Activated T-helper 17 cell treated with anti-CD3 and anti-CD28 coated beads, Interleukin-2, amount 50 U/mL, for 72 hours (primary cell): ENCODE measurements at regions not wholly inside any gene's neighbourhood (a gene's known extent, or its start where the extent isn't known, plus 50 kb on each side); places are given as distances from the start of the nearest gene placed in this dataset.
"Not testable (repeated sequence)": the region's sequence is repeated elsewhere in the genome, so short reads cannot be mapped to it uniquely, and the experiment has no call there.

Experiments
- ATAC-seq: fragments of 150-1000 bp; cut with Tn5 transposase; replicated peaks from 2 replicates; pipeline ENCODE4 v1.10.0; 2021; ENCODE audit warnings: mild to moderate bottlenecking, moderate library complexity
- H3K27ac Mint-ChIP-seq: one replicate; pipeline ENCODE4 v1.8.0; 2022; ENCODE audit warnings: mixed read lengths
- H3K27me3 Mint-ChIP-seq: one replicate; pipeline ENCODE4 v1.8.0; 2022; ENCODE audit warnings: mixed read lengths
- H3K36me3 Mint-ChIP-seq: one replicate; pipeline ENCODE4 v1.8.0; 2022; ENCODE audit warnings: low read depth, mild to moderate bottlenecking, mixed read lengths
- H3K4me1 Mint-ChIP-seq: one replicate; pipeline ENCODE4 v1.8.0; 2022; ENCODE audit warnings: mixed read lengths
- H3K4me3 Mint-ChIP-seq: one replicate; pipeline ENCODE4 v1.8.0; 2022; ENCODE audit warnings: mild to moderate bottlenecking, mixed read lengths
- H3K9me3 Mint-ChIP-seq: one replicate; pipeline ENCODE4 v1.8.0; 2022; ENCODE audit warnings: mixed read lengths

DNA sequence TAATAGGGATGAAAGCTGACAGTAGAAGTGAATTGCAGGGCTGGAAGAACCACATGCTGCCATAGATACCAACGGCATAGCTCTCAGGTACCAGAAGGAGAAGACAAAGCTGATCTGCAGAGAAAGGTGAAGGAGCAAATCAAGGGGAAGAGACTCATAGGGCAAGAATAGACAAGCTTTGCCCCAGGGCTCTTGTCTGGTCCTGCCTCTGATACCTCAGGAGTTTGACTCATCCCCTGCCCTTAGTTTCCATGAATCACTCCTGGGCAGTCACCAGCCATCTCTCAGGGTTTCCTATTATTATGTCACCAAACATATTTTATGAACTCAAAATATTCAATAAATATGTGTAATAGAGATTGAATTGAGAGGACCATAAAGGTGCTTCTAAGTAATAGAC, 800.9 kb downstream of the DNAH5 start:
- H3K9me3 Mint-ChIP-seq, result peaks cover 18% of the 10 kb centered on the region
- no peak overlapping the region for H3K27ac Mint-ChIP-seq
- H3K27me3 Mint-ChIP-seq, result no peaks in the 10 kb centered on the region
- no peak overlapping the region for H3K4me3 Mint-ChIP-seq
- no peak for ATAC-seq
- H3K4me1 Mint-ChIP-seq, result no peaks in the 10 kb centered on the region
- H3K36me3 Mint-ChIP-seq, result no peaks in the 10 kb centered on the region

- H3K27ac Mint-ChIP-seq, result no peak overlapping the region
- H3K9me3 Mint-ChIP-seq, result peaks cover 22% of the 10 kb centered on the region
- no peaks in the 10 kb centered on the region for H3K4me1 Mint-ChIP-seq
- no peak for ATAC-seq
- H3K27me3 Mint-ChIP-seq, result no peaks in the 10 kb centered on the region
- no peak overlapping the region for H3K4me3 Mint-ChIP-seq
- no peaks in the 10 kb centered on the region for H3K36me3 Mint-ChIP-seq
Observed at GRCh38 chr5:13143214-13143613, 801.3 kb downstream of the DNAH5 start.

GRCh38 chr5:13133951-13134350, 810.5 kb downstream of the DNAH5 start:
- Mint-ChIP-seq H3K4me3 (no peak overlapping the region), H3K9me3 (peaks cover 19% of the 10 kb centered on the region), H3K36me3 (no peaks in the 10 kb centered on the region), H3K4me1 (no peaks in the 10 kb centered on the region), H3K27me3 (no peaks in the 10 kb centered on the region), H3K27ac (no peak overlapping the region)
- no peak for ATAC-seq

GRCh38 chr5:13115476-13115875, 829.0 kb downstream of the DNAH5 start:
- H3K4me1 Mint-ChIP-seq, result no peaks in the 10 kb centered on the region
- no peaks in the 10 kb centered on the region for H3K27me3 Mint-ChIP-seq
- ATAC-seq, result no peak
- H3K4me3 Mint-ChIP-seq, result no peak overlapping the region
- no peaks in the 10 kb centered on the region for H3K36me3 Mint-ChIP-seq
- H3K27ac Mint-ChIP-seq, result no peak overlapping the region
- peaks cover 22% of the 10 kb centered on the region for H3K9me3 Mint-ChIP-seq

DNA sequence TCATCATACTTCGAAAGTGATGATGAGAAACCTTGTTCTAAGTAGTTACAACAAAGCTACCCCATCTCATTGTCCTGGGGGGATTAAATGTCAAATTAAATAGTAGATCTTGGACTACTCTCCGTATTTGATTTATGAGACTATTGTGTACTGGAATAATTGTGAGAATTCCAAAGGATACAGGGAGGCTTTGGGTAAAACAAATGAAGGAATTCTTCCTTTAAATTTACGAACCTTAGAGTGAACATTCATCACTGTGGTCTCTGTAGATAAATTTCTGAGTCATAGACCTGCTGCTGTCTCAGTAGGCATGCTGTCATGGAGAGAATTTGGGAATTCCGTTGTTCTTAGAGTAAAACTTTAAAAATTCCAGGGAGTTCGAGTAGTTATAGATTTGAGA, 836.2 kb downstream of the DNAH5 start:
- Mint-ChIP-seq H3K4me3 (no peak overlapping the region), H3K27ac (no peak overlapping the region), H3K4me1 (no peaks in the 10 kb centered on the region), H3K36me3 (no peaks in the 10 kb centered on the region), H3K9me3 (peaks cover 22% of the 10 kb centered on the region), H3K27me3 (no peaks in the 10 kb centered on the region)
- ATAC-seq, result no peak

GRCh38 chr5:13107537-13107936, 837.0 kb downstream of the DNAH5 start:
- Mint-ChIP-seq H3K9me3 (peaks cover 22% of the 10 kb centered on the region), H3K27me3 (no peaks in the 10 kb centered on the region), H3K36me3 (no peaks in the 10 kb centered on the region), H3K4me3 (no peak overlapping the region), H3K27ac (no peak overlapping the region), H3K4me1 (no peaks in the 10 kb centered on the region)
- no peak for ATAC-seq

GRCh38 chr5:13081116-13081515, 863.4 kb downstream of the DNAH5 start:
- no peak for ATAC-seq
- no peaks in the 10 kb centered on the region for H3K4me1 Mint-ChIP-seq
- no peaks in the 10 kb centered on the region for H3K27me3 Mint-ChIP-seq
- H3K9me3 Mint-ChIP-seq, result peaks cover 13% of the 10 kb centered on the region
- H3K27ac Mint-ChIP-seq, result no peak overlapping the region
- H3K36me3 Mint-ChIP-seq, result no peaks in the 10 kb centered on the region
- no peak overlapping the region for H3K4me3 Mint-ChIP-seq

GRCh38 chr5:13072936-13073335, 871.6 kb downstream of the DNAH5 start:
- H3K4me3 Mint-ChIP-seq, H3K4me1 Mint-ChIP-seq, ATAC-seq, H3K27ac Mint-ChIP-seq, H3K27me3 Mint-ChIP-seq, H3K36me3 Mint-ChIP-seq: not testable (repeated sequence)
- peaks cover 12% of the 10 kb centered on the region for H3K9me3 Mint-ChIP-seq

DNA sequence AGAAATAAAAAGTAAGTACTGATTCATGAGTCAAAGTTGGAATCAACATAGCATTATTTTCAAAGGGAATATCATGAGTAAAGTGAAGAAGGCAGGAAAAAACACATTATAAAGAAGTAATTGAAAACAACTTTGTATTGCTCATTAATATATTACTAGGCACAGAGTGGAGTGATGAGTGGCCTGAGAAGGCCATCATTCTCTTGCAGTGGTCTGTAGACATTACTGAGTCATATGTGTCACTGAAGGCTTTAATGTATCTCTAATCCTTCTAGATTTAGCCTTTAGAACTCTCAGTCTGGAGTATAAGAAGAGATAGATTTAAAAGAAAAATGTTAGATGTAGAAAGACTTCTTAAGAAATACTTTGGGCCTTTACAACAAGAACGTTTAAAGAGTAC, 881.4 kb downstream of the DNAH5 start:
- no peaks in the 10 kb centered on the region for H3K36me3 Mint-ChIP-seq
- no peaks in the 10 kb centered on the region for H3K4me1 Mint-ChIP-seq
- H3K9me3 Mint-ChIP-seq, result peaks cover 25% of the 10 kb centered on the region
- H3K27ac Mint-ChIP-seq, result no peak overlapping the region
- H3K4me3 Mint-ChIP-seq, result no peak overlapping the region
- H3K27me3 Mint-ChIP-seq, result no peaks in the 10 kb centered on the region
- no peak for ATAC-seq

GRCh38 chr5:13045897-13046551, 898.5 kb downstream of the DNAH5 start:
- Mint-ChIP-seq H3K36me3 (no peaks in the 10 kb centered on the region), H3K4me1 (no peaks in the 10 kb centered on the region), H3K9me3 (peaks cover 24% of the 10 kb centered on the region), H3K27me3 (no peaks in the 10 kb centered on the region), H3K4me3 (no peak overlapping the region), H3K27ac (no peak overlapping the region)
- ATAC-seq, result no peak

DNA sequence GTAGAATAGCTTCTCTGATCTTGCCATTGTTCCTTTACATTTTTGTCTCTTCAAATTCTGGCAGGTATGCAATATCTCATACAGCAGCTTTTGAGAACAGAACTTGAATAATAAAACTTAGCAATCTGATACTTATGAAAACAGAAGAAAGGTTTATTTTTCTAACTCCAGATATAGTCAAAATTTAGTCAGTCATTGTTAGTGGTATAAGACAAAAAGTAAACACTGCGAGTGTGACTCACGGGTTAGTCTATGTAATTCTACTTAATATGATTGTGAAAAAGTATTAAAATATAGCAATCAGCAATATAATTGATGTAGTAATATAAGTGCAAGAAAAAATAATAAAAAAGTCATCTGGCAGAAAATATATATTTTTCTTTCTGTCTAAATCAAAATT, 910.4 kb downstream of the DNAH5 start:
- Mint-ChIP-seq H3K4me1 (no peaks in the 10 kb centered on the region), H3K36me3 (no peaks in the 10 kb centered on the region), H3K4me3 (no peak overlapping the region), H3K9me3 (peaks cover 9% of the 10 kb centered on the region), H3K27me3 (no peaks in the 10 kb centered on the region), H3K27ac (no peak overlapping the region)
- no peak for ATAC-seq

DNA sequence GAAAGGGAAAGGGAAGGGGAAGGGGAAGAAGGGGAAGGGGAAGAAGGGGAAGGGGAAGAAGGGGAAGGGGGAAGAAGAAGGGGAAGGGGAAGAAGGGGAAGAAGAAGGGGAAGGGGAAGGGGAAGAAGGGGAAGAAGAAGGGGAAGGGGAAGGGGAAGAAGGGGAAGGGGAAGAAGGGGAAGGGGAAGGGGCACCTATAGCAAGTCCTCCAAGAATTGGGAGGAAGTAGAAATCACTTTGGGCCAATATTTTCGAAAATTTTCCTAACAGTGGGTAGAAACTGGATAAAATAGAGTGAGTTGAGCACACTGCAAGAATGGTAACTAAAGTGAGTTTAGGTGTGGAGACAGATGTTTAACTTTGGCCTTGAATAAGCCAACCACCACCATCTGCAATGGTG, 915.3 kb downstream of the DNAH5 start:
- Mint-ChIP-seq H3K27me3 (no peaks in the 10 kb centered on the region), H3K4me1 (no peaks in the 10 kb centered on the region), H3K36me3 (no peaks in the 10 kb centered on the region), H3K9me3 (peaks cover 21% of the 10 kb centered on the region), H3K4me3 (no peak overlapping the region), H3K27ac (no peak overlapping the region)
- no peak for ATAC-seq

DNA sequence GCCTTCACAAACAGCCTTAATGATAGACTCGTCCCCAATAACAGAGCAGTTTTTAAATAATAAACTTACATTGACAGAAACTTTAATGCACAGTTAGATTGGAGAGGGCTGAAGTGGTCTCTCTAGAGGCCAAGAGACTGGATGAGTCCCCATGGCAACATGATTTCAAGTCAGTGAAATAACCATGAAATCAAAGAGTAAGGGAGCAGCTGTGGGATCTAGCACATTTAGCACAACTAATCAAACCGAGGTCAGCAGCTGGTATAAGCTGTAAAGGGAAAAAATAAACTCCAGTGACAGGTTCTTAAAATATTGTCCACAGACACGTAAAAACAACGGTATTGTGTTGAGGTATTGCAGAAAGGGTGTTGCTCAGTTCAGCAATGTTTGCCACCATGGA, 916.6 kb downstream of the DNAH5 start:
- Mint-ChIP-seq H3K27me3 (no peaks in the 10 kb centered on the region), H3K36me3 (no peaks in the 10 kb centered on the region), H3K27ac (no peak overlapping the region), H3K4me3 (no peak overlapping the region), H3K9me3 (peaks cover 21% of the 10 kb centered on the region), H3K4me1 (no peaks in the 10 kb centered on the region)
- ATAC-seq, result no peak

DNA sequence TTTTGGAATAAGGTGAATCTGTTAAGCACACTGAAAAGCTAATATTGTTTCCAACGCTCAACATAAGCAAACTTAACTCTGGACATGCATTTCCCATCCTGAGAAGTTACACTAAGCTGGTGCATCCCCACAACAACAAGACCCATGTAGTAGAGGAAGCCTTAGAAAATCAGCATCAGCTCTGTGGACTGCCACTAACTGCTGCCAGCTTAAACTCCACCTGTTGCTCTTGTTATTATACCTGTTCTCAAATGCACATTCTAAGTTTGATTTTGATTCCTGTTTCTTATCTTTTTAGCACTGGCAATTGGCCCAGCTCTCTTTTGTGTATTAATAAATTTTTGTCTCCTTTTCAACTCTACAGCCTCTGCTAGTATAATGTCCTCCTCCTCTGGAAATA, 924.8 kb downstream of the DNAH5 start:
- Mint-ChIP-seq H3K4me1 (no peaks in the 10 kb centered on the region), H3K36me3 (no peaks in the 10 kb centered on the region), H3K9me3 (peaks cover 13% of the 10 kb centered on the region), H3K4me3 (no peak overlapping the region), H3K27ac (no peak overlapping the region), H3K27me3 (no peaks in the 10 kb centered on the region)
- ATAC-seq, result no peak

DNA sequence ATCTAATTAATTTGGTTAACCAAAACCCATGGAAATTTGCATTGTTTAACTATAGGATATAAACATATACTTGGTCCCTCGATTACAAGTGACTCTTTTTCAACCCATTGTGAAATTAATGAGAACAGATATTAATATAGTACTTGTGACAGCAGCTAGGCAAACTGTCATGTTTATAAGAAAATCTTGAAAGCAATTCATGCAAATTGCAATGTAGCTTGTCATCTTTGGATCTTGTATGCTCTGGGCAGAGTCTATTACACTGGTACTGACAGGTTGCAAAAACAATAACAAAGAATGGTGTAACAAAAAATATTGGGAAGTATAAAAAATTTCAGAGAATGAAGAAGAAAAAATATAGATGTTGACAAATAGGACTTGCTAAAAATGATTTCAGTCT, 941.0 kb downstream of the DNAH5 start:
- Mint-ChIP-seq H3K27me3 (no peaks in the 10 kb centered on the region), H3K27ac (no peak overlapping the region), H3K36me3 (no peaks in the 10 kb centered on the region), H3K4me1 (no peaks in the 10 kb centered on the region), H3K9me3 (peaks cover 16% of the 10 kb centered on the region), H3K4me3 (no peak overlapping the region)
- no peak for ATAC-seq

GRCh38 chr5:12999667-13000066, 944.8 kb downstream of the DNAH5 start:
- H3K36me3 Mint-ChIP-seq, result no peaks in the 10 kb centered on the region
- H3K27ac Mint-ChIP-seq, result no peak overlapping the region
- H3K4me1 Mint-ChIP-seq, result no peaks in the 10 kb centered on the region
- no peak for ATAC-seq
- no peaks in the 10 kb centered on the region for H3K27me3 Mint-ChIP-seq
- peaks cover 16% of the 10 kb centered on the region for H3K9me3 Mint-ChIP-seq
- no peak overlapping the region for H3K4me3 Mint-ChIP-seq
